ENCODE measurements at regions not wholly inside any gene's neighbourhood (a gene's known extent, or its start where the extent isn't known, plus 50 kb on each side); places are given as distances from the start of the nearest gene placed in this dataset.

GRCh38 chr5:126686451-126687126, 85.8 kb downstream of the PHAX start:
- H3K9me3 ChIP-seq = no peaks in the 10 kb centered on the region
- no peak for TF ChIP-seq CTCF (IDR thresholded peaks at IDR 0.05)
- no peaks in the 10 kb centered on the region for H3K27me3 ChIP-seq
- no peak overlapping the region for H3K27ac ChIP-seq
- no peak overlapping the region for H3K4me3 ChIP-seq
- no peak for DNase-seq (ENCODE audit: low spot score in 2 of 2)
- intact Hi-C loops (cut with DNase I) = no loop called here
- H3K36me3 ChIP-seq = no peaks in the 10 kb centered on the region
- H3K4me1 ChIP-seq = no peaks in the 10 kb centered on the region

- Histone ChIP-seq H3K27me3 (no peaks in the 10 kb centered on the region), H3K36me3 (no peaks in the 10 kb centered on the region), H3K9me3 (no peaks in the 10 kb centered on the region), H3K27ac (no peak overlapping the region), H3K4me3 (no peak overlapping the region), H3K4me1 (no peaks in the 10 kb centered on the region)
- no peak for DNase-seq (ENCODE audit: low spot score in 2 of 2)
- no peak for TF ChIP-seq CTCF (IDR thresholded peaks at IDR 0.05)
- intact Hi-C loops (cut with DNase I) = no loop called here
Measured at GRCh38 chr5:126692971-126693370, 84.0 kb upstream of the LMNB1 start.

GRCh38 chr5:126693806-126694205, 83.1 kb upstream of the LMNB1 start:
- H3K27ac ChIP-seq = no peak overlapping the region
- H3K4me3 ChIP-seq = no peak overlapping the region
- no peaks in the 10 kb centered on the region for H3K27me3 ChIP-seq
- no peaks in the 10 kb centered on the region for H3K36me3 ChIP-seq
- intact Hi-C loops (cut with DNase I) = no loop called here
- no peaks in the 10 kb centered on the region for H3K9me3 ChIP-seq
- no peaks in the 10 kb centered on the region for H3K4me1 ChIP-seq
- DNase-seq (ENCODE audit: low spot score in 2 of 2) = no peak
- no peak for TF ChIP-seq CTCF (IDR thresholded peaks at IDR 0.05)

- DNase-seq (ENCODE audit: low spot score in 2 of 2) = no peak
- no peak overlapping the region for H3K4me3 ChIP-seq
- no peaks in the 10 kb centered on the region for H3K9me3 ChIP-seq
- intact Hi-C loops (cut with DNase I) = no loop called here
- H3K36me3 ChIP-seq = no peaks in the 10 kb centered on the region
- H3K4me1 ChIP-seq = no peaks in the 10 kb centered on the region
- H3K27me3 ChIP-seq = no peaks in the 10 kb centered on the region
- H3K27ac ChIP-seq = no peak overlapping the region
- no peak for TF ChIP-seq CTCF (IDR thresholded peaks at IDR 0.05)
Measured at GRCh38 chr5:126694403-126694802, 82.5 kb upstream of the LMNB1 start.

- intact Hi-C loops (cut with DNase I) = no loop called here
- Histone ChIP-seq H3K36me3 (no peaks in the 10 kb centered on the region), H3K4me1 (no peaks in the 10 kb centered on the region), H3K27me3 (no peaks in the 10 kb centered on the region), H3K9me3 (no peaks in the 10 kb centered on the region), H3K27ac (no peak overlapping the region), H3K4me3 (no peak overlapping the region)
- no peak for DNase-seq (ENCODE audit: low spot score in 2 of 2)
- TF ChIP-seq CTCF (IDR thresholded peaks at IDR 0.05) = no peak
Measured at GRCh38 chr5:126695091-126695490, 81.8 kb upstream of the LMNB1 start.

GRCh38 chr5:126707080-126707479, 69.9 kb upstream of the LMNB1 start:
- TF ChIP-seq CTCF (IDR thresholded peaks at IDR 0.05) = no peak
- DNase-seq (ENCODE audit: low spot score in 2 of 2) = no peak
- Histone ChIP-seq H3K27ac (no peak overlapping the region), H3K9me3 (no peaks in the 10 kb centered on the region), H3K4me3 (no peak overlapping the region), H3K4me1 (no peaks in the 10 kb centered on the region), H3K27me3 (no peaks in the 10 kb centered on the region), H3K36me3 (no peaks in the 10 kb centered on the region)
- intact Hi-C loops (cut with DNase I) = no loop called here
